Panc1 (cell line): ENCODE measurements at regions not wholly inside any gene's neighbourhood (a gene's known extent, or its start where the extent isn't known, plus 50 kb on each side); places are given as distances from the start of the nearest gene placed in this dataset.

Experiments used
- ATAC-seq: fragments of 200-7000 bp; cut with Tn5 transposase; 2 replicates; pipeline ENCODE4 v1.9.1; 2020; ENCODE audit warnings: mild to moderate bottlenecking, moderate library complexity
- BruUV-seq: library from RNA; stranded (reverse); fragments of 400-500 nt; replicated peaks from 2 replicates; lab custom pipeline; 2021; lab: Mats Ljungman, UMichigan
- CTCF ChIA-PET: fragments of 300-600 bp; sonication (Branson Sonifier 250); formaldehyde crosslinking; loops from one replicate; lab custom pipeline; 2022; ENCODE audit warnings: antibody characterized with exemption; lab: Charles Lee
- POLR2A ChIA-PET: fragments of 300-600 bp; sonication (Branson Sonifier 250); formaldehyde crosslinking; loops from one replicate; lab custom pipeline; 2022; ENCODE audit warnings: antibody characterized with exemption; lab: Charles Lee
- DNase-seq: peaks from one replicate; pipeline ENCODE4 v3.0.0-alpha.2; 2010; ENCODE audit warnings: low read depth, low spot score
- H3K27ac ChIP-seq: 2 replicates; pipeline ENCODE4 v1.5.1; 2011; ENCODE audit warnings: mild to moderate bottlenecking, low read length, inconsistent platforms
- H3K27me3 ChIP-seq: fragments of 200-500 bp; sonication (Bioruptor generic); 2 replicates; pipeline ENCODE4 v1.6.0; 2014; ENCODE audit warnings: low read length, inconsistent platforms; ENCODE audit not compliant: control insufficient read depth, insufficient read depth
- H3K36me3 ChIP-seq: fragments of 200-500 bp; sonication (Bioruptor generic); 2 replicates; pipeline ENCODE4 v1.5.1; 2014; ENCODE audit warnings: inconsistent platforms, mild to moderate bottlenecking, low read length, moderate library complexity; ENCODE audit not compliant: control insufficient read depth, insufficient read depth
- H3K4me1 ChIP-seq: 2 replicates; pipeline ENCODE4 v1.5.1; 2011; ENCODE audit warnings: inconsistent platforms, mild to moderate bottlenecking, low read length, moderate library complexity; ENCODE audit not compliant: control insufficient read depth, insufficient read depth
- H3K4me3 ChIP-seq, 2 experiments: 2 replicates each; pipeline ENCODE4 v1.5.1; 2011 to 2012; ENCODE audit warnings: low read depth in 2 of 2, low read length in 2 of 2, mild to moderate bottlenecking in 2 of 2, inconsistent platforms in 1 of 2, moderate library complexity in 1 of 2
- H3K9me3 ChIP-seq: fragments of 200-500 bp; sonication (Bioruptor generic); 2 replicates; pipeline ENCODE4 v1.5.1; 2014; ENCODE audit warnings: low read depth, mild to moderate bottlenecking, inconsistent platforms, low read length, moderate library complexity; ENCODE audit not compliant: control insufficient read depth, insufficient read depth
- POLR2AphosphoS5 ChIP-seq: IDR thresholded peaks from 2 replicates; pipeline ENCODE4 v1.6.1; 2012; ENCODE audit warnings: mild to moderate bottlenecking, low read depth, low read length, moderate library complexity
- SIN3A ChIP-seq: IDR thresholded peaks from 2 replicates; pipeline ENCODE4 v1.6.1; 2012; ENCODE audit warnings: low read depth, mild to moderate bottlenecking, low read length, moderate library complexity, borderline replicate concordance; ENCODE audit not compliant: insufficient read depth
- TCF7L2 ChIP-seq: IDR thresholded peaks from 2 replicates; pipeline ENCODE4 v1.6.1; 2011; ENCODE audit warnings: mild to moderate bottlenecking, low read depth, low read length, inconsistent platforms
- in situ Hi-C: cut with HindIII; loops from 2 replicates; pipeline ENCODE4 v1.10.0; 2016; ENCODE audit warnings: low sequenced_read_pairs, low pct_unique_long_range_greater_than_20kb
- intact Hi-C: fragments of 100-400 bp; cut with micrococcal nuclease; formaldehyde crosslinking; loops from one replicate; pipeline ENCODE4 v1.10.0; 2022; ENCODE audit not compliant: unreplicated experiment
- TF ChIP-seq, protein P1 (sequence below): fragments of 450-650 bp; IDR thresholded peaks from 2 replicates; pipeline ENCODE4 v1.5.1; 2017; ENCODE audit warnings: mild to moderate bottlenecking
- TF ChIP-seq, protein P2 (sequence below), 2 experiments: IDR thresholded peaks; 2 replicates each; pipeline ENCODE4 v1.6.1; 2011 to 2012; ENCODE audit warnings: low read depth in 2 of 2, control low read depth in 1 of 2, low read length in 1 of 2, mild to moderate bottlenecking in 1 of 2, moderate library complexity in 1 of 2; ENCODE audit not compliant: insufficient read depth in 1 of 2

DNA sequence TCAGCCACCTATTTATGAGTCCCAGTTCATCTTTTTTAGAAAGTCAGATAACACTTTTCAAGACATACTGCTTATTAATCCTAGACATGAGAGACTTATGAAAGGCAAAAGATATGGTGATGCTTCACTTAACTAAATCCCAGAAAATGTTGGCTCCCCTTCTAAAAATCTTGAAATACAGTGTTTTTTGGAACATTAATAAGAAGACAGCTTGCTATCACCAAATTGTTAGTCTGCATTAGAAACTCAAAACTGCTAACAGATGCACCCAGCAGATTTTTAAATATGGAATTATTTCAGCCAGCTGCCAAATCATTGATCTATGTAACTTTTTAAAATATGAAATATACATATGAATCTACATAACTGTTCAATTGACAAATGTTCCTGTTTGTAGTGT is 108.6 kb upstream of the TIAM2 start:
- BruUV-seq, result no TSS peak
- CTCF ChIA-PET, result no interaction called here

DNA sequence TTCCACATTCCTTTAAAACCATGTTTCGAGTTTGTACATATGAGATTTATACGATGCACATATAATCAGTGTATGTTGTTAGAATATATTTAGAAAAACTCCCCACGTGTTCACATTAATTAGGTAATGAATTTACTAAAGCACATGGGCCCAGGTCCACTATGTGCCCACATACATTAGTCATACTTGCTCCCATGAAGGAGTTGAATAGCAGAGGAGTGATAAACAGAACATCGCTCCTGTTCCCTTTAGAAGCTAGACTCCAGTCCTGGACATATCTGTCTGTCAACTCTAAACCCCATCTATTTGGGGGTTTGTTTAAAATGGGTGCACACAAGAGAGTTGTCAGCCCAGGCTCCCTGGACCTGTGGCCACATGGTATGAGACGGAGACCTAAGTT is 108.1 kb upstream of the TIAM2 start:
- no peak overlapping the region for H3K4me3 ChIP-seq
- no peaks in the 10 kb centered on the region for H3K27me3 ChIP-seq
- ChIA-PET CTCF (no interaction called here), POLR2A (interaction anchor here (0.6 kb wide), 1 partner anchor 282 kb away, joined by 3 read pairs; no protein-coding TSS in a partner anchor)
- in situ Hi-C loops (no loop called here), intact Hi-C loops (no loop called here)
- no peaks in the 10 kb centered on the region for H3K9me3 ChIP-seq
- ATAC-seq (no peak), DNase-seq (no peak)
- no peak overlapping the region for H3K27ac ChIP-seq
- H3K4me1 ChIP-seq, result no peaks in the 10 kb centered on the region
- no TSS peak for BruUV-seq
- H3K36me3 ChIP-seq, result no peaks in the 10 kb centered on the region; the same call in 1 of the 2 replicates
- TF ChIP-seq POLR2AphosphoS5 (no peak), SIN3A (no peak), TCF7L2 (no peak)
- TF ChIP-seq, protein P1, sequence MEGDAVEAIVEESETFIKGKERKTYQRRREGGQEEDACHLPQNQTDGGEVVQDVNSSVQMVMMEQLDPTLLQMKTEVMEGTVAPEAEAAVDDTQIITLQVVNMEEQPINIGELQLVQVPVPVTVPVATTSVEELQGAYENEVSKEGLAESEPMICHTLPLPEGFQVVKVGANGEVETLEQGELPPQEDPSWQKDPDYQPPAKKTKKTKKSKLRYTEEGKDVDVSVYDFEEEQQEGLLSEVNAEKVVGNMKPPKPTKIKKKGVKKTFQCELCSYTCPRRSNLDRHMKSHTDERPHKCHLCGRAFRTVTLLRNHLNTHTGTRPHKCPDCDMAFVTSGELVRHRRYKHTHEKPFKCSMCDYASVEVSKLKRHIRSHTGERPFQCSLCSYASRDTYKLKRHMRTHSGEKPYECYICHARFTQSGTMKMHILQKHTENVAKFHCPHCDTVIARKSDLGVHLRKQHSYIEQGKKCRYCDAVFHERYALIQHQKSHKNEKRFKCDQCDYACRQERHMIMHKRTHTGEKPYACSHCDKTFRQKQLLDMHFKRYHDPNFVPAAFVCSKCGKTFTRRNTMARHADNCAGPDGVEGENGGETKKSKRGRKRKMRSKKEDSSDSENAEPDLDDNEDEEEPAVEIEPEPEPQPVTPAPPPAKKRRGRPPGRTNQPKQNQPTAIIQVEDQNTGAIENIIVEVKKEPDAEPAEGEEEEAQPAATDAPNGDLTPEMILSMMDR, result no peak

More for the DNA sequence above, 108.6 kb upstream of the TIAM2 start:
- H3K27me3 ChIP-seq, result no peaks in the 10 kb centered on the region
- TF ChIP-seq POLR2AphosphoS5 (no peak), TCF7L2 (no peak), SIN3A (no peak)
- TF ChIP-seq, protein P1, result no peak
- TF ChIP-seq, protein P2, sequence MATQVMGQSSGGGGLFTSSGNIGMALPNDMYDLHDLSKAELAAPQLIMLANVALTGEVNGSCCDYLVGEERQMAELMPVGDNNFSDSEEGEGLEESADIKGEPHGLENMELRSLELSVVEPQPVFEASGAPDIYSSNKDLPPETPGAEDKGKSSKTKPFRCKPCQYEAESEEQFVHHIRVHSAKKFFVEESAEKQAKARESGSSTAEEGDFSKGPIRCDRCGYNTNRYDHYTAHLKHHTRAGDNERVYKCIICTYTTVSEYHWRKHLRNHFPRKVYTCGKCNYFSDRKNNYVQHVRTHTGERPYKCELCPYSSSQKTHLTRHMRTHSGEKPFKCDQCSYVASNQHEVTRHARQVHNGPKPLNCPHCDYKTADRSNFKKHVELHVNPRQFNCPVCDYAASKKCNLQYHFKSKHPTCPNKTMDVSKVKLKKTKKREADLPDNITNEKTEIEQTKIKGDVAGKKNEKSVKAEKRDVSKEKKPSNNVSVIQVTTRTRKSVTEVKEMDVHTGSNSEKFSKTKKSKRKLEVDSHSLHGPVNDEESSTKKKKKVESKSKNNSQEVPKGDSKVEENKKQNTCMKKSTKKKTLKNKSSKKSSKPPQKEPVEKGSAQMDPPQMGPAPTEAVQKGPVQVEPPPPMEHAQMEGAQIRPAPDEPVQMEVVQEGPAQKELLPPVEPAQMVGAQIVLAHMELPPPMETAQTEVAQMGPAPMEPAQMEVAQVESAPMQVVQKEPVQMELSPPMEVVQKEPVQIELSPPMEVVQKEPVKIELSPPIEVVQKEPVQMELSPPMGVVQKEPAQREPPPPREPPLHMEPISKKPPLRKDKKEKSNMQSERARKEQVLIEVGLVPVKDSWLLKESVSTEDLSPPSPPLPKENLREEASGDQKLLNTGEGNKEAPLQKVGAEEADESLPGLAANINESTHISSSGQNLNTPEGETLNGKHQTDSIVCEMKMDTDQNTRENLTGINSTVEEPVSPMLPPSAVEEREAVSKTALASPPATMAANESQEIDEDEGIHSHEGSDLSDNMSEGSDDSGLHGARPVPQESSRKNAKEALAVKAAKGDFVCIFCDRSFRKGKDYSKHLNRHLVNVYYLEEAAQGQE (IDR thresholded peaks at IDR 0.05; ENCODE audit: insufficient read depth in 1 of 2, low read depth in 2 of 2, low read length in 1 of 2), result no peak
- H3K4me1 ChIP-seq, result no peaks in the 10 kb centered on the region
- H3K9me3 ChIP-seq, result no peaks in the 10 kb centered on the region
- no peak overlapping the region for H3K4me3 ChIP-seq
- H3K27ac ChIP-seq, result no peak overlapping the region
- intact Hi-C loops, result no loop called here
- DNase-seq (no peak), ATAC-seq (no peak)
- no peaks in the 10 kb centered on the region; the same call in 1 of the 2 replicates for H3K36me3 ChIP-seq
- POLR2A ChIA-PET, result no interaction called here
- in situ Hi-C loops, result no loop called here
